SK-N-DZ (cell line): ENCODE measurements at regions not wholly inside any gene's neighbourhood (a gene's known extent, or its start where the extent isn't known, plus 50 kb on each side); places are given as distances from the start of the nearest gene placed in this dataset.

ENCODE experiments used
- DNase-seq: peaks from one replicate; pipeline ENCODE4 v3.0.0-alpha.2; 2015; ENCODE audit warnings: low spot score

DNA sequence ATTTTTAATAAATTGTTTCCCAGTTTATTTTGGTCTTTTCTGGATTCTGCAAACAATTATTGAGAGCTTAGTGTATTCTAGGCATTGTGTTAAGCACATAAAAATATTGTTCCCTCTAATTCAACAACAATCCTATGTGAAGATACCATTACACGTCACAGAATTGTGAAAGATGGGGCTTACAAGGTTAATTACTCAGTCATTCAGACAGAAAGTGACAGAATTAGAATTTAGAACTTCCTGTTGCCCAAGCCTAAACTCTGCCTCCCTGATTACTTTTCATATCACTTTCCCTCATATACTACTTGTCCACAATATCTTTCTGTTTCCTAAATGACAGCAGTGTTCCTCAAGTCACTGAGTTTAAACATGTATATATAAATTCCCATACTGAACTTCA lies 186.7 kb upstream of the VEGFC start:
- DNase-seq = no peak

DNA sequence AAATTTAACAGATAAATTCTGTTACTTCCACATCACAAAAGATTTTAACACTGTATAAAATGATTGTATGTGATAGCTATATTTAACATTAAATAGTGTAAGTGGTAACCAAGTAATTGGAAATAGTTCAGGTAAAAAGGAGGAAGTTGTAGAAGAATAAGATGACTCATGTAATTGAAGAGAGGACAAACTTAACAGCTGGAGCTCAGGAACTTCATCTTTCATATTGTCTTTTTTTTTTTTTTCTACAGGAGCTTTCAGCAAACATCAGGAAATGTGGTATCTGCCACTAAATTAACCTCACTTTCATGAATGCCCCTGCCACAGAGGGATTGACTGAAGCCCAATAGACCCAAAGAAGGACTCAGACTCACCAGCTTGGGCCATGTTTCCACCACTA lies 188.4 kb upstream of the VEGFC start:
- no peak for DNase-seq

DNA sequence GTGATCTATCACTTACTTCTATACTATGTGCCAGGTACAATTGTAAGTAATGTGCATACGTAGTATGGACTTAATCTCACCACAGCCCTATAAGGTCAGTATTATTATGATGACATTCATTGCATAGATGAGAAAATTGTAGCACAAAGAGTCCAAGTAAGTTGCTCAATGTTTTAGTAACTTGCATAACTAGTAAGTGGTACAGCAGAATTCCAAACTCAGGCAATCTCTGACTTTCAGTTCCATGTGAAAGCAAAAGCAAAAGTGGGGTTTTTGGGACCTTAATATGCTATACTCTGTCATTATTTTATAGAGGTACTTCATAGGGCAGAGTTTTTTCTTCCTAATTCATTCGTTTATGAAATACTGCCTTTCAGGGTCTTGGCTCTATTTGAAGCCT lies 188.8 kb upstream of the VEGFC start:
- DNase-seq = no peak

DNA sequence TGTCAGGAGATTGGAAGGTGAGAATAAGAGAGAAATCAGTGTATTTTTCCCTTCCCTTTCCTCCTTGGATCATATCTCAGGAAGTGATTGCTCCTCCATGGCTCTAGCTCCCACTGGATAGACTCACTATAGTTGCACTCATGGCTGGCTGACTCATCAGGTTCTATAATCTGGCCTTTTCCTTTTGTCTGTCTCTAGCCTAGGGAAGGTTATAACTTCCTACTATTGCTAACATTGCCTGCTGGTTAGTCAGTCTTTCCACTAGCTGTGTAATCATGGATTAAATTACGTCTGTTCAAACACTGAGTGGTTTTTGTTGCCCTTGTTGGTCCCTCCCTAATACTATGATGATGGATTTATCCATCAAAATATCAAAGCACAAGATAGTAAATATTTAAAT lies 195.5 kb upstream of the VEGFC start:
- DNase-seq = no peak

DNA sequence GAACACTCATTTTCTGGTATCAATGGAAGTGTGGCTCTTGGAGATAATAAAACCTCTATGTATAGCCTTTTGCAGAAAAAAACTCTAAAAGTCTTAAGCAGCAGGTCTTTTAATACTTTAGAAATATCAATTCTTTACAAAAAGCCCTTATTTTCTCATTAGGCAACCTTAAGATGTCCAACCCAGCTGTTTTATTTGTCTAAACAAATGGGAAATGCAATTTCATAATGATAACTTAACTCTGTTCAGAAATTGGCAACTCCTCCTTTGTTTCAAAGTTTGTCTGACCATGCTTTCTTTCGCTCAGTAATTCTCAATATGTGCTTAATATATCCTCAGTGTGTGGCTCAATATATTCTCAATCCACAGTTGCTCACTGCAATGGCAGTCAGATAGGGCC lies 196.5 kb upstream of the VEGFC start:
- DNase-seq = no peak

DNA sequence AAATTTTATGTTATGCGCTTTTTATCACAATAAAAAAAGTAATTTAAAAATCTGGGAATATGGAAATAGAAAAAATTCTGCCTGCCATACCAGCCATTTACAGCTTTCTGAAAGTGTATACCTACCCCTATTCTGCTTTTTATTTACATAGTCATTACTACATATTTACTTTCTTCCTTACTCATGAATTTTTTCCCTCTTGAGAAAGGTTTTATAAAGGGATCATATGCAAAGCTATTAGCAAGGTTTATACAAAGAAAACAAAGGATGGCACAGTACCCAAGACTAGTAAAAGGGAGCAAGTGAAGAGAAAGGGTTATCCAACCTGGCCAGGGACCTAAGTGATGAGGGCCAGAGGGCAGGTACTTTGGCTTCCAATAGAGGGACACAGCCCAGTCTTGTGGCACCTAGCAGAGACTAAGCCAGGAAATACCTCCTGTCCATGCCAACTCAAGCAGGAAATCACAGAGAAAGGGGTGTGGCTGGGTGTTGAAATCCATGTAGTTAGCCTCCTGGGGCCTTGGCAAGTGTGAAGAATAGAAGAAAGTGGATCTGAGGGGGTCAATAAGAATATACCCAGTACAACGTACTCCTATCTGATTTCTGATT lies 207.3 kb upstream of the VEGFC start:
- no peak for DNase-seq

DNA sequence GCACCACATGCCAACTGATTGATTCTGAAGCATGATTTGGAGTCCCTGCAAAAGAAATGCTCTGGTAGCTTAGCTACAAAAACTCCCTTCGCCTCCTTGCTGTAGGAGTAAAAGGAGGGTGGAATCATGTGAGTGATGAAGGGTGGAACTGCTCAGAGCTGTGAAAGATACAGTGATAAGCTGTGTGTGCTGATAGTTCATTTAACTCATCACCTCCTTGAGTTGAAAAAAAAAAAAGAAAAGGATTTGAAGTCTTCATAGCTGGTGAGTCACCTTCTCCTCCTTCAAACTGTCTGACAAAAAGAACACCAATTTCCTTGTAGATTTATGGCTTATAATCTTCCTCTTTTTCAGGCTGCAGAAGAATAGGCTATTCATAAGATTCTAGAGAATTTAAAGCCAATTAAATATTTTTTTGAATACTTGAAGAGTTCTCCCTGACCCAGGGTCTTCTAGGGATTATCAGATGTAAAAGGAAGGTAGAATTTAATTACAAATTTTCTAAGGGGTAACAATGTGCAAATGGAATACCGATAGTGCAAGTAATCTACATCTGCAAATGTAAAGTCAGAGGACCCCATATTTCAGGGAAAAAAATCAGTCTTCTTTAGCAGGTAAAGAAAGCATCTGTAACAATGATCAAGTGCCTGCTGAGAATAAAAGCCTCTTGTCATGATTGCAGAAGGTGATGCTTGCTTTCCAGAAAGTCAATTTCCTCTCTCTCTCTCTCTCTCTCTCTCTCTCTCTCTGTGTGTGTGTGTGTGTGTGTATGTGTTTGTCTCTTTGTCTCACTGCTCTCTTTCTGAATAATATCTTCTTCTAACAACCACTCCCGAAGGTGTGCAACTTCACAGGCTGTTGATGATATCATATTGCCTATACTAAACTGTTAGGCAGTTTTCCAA lies 208.8 kb upstream of the VEGFC start:
- DNase-seq = no peak

DNA sequence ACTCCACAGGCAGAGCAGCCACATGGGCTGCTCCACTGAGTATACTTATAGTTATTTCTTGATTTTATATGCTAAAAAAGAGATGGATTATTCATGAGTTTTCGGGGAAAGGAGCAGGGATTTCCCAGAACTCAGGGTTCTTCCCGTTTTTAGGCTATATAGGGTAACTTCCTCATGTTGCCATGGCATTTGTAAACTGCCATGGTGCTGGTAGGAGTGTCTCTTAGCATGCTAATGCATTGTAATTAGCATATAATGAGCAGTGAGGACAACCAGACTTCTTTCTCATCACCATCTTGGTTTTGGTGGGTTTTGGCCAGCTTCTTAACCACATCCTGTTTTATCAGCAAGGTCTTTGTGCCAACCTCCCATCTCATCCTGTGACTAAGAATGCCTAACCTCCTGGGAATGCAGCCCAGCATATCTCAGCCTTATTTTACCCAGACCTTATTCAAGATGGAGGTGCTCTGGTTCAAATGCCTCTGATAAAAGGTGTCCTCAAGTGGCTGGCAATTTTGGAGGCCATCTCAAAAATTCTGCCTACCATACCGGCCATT lies 213.0 kb upstream of the VEGFC start:
- no peak for DNase-seq

DNA sequence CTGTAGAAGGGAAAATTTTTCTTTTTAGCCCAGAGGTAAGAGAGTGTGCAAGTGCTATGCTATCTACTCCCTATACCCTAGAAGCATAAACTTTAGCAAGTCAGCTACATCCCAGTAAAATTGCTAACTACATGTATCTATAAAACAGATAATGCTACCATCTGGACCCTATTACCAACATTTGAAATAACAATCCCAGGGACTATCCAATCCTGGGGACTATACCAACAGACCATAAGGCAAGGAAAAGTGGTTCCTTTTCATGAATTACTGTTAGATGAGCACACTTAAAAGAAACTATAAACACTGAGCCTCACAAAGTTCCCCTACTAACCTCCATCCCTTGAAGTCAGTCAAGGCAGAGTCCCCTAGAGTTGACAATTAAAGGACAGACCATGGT lies 213.6 kb upstream of the VEGFC start:
- no peak for DNase-seq

DNA sequence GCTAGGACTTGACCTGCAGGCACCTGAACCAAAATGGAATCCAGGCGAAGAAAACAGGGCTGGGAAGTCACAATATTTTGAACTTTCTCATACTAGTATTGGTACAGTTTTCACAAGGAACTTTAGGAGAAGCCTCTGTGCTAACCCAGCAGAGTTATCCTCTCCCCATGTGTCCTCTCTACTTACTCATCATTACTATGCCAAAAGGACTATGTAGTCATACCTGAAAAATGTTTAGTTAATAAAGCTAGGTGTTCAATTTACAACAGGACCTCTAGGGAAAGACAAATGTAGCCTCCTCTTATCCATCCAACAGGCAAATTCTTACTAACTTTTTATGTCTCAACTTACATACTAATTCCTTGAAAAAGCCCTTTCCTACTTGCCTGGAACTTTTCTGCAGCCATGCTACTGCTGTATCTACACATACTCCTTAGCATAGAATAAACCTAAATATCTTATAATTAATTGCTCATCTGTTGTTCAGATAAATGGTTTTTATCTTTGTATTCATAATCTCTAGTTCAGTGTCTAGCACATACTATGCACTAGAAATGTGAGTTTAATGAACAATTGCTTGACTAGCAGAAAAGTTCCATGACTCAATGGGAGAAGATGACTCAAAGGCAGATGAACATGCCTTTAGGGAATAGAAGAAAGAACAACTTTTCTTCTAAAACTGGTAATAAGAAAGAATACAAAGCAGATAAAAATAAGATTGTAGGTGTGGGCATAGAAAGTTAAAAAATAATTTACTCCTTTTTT lies 215.5 kb upstream of the VEGFC start:
- no peak for DNase-seq

DNA sequence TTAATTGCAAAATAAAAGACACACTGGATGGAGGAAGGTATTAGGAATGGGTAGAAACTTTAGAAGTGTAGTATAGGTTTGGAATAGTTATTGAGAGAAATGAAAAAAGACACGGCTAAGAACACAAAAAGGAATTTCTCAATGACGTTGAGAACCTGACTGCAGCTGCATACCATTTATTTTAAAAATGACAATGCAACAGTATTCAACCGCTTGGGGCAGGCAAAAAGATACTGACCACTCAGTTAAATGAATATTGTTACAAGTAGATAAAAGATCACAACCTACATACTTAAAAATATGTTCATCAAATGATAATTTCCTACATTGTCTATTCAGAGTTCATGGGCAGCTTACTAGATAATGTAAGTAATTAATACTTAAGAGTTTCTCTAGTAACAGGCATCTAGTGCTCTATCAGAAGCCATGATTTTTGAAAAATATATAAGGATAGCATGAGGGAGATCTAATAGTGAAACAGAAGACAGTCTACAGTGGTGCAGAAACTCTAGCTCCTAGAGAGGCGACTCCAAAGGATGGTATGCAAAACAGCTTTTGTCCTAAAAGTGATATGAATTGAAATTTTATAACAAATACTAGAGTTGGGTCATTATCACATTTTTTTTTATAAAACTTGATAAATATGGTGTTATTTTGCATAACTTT lies 216.2 kb upstream of the VEGFC start:
- no peak for DNase-seq

DNA sequence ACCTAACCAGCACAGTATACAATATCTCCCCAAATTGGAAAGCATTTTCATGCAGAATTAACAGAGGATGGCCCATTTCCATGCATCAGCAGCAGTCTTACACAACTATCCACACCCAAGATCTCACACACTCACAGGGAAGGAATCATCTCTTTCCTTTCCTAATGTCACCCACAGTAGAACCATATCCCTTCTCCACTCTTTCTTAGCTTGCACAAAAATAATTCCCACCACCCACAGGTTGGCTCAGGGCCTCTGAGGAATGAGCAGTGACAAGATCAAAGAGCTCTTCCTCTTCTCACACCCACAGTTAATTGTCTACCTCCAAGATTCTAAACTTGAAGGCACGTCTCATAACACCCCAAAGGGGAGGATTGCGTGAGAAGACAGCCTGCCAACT lies 217.7 kb upstream of the VEGFC start:
- no peak for DNase-seq

DNA sequence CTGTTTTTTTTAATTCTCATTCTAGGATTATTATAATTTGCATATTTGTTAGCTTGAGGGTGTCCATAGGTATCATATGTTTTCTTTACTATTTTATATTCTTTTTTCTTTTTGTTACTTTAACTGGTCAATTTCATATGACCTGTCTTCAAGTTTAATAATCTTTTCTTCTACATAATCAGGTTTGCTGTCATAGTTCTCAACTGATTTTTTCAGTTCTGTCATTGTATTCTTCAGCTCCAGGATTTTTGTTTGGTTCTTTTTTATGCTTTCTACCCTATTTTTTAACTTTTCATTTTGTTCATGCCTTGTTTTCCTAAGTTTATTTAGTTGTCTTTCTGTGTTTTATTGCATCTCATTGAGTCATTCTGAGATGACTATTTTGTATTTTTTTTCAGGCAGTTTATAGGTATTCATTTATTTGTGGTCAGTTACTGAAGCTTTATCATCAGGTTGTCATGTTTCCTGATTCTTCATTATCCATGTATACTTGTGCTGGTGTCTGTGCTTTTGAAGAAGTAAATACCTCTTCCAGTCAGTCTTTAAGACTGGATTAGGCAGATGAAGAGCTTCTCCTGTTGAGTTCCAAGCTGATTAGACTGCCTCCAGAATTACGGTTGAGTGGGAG lies 220.3 kb upstream of the VEGFC start:
- no peak for DNase-seq

DNA sequence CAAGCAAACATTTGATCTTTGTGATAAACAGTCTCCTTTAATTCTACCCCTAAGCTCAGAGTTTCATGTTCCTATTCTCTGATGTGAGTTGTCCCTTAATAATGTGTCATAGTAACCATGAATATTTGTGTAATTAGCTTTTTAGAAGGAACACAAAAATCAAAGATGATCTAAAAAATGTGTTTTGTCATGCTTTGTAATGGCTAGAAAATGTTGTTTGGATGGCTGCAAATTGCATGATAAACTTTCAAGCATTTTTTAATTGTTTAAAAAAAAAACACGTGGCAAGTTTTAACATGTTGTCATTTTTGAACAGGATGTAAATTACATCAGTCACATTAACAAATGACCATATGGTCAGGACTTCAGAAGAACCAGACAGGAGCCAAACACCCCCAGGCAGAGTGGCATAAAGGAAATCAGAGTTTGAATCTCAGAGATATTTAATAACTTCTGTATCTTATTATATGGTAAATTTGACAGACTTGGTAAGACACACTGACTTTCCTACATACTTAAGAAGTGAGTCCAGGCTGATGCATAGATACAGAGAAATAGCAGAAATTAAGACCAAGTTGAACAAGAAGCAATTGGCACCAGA lies 223.9 kb upstream of the VEGFC start:
- no peak for DNase-seq

DNA sequence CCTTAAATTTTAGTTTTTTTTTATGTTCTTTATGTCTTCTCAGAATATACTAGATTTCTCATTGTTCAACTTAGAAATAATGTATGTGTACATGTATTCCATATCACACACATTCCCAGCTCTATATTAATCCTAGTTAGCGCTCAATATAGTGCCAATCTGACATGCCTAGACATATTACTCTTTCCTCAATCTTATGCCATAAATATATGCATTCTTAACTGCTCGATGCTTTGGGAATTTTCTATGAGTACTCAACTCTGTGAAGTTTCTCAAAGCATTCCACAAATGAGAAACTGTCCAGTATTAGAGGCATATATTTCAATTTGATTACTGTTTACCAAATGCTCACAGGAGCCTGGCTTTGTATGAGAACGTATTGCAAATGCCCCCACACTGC lies 231.2 kb upstream of the VEGFC start:
- DNase-seq = no peak

DNA sequence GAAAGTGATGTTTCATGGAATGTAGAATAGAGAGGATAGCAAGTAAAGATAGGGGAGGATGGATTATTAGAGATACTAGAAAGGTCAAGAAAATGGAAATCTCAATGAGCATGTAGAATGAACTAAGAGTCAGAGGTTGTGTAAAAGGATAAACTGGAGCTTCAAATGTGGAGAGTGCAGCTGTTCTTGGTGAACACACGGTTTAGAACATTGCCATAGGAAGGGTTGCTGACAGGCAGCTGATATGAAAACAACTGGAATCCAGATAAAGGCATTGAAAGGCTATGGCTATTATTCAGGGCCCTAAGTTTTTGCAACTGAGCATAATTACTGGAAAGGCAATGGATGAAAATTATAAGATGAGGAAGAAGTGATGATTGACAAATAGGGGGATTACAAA lies 239.6 kb upstream of the VEGFC start:
- no peak for DNase-seq

DNA sequence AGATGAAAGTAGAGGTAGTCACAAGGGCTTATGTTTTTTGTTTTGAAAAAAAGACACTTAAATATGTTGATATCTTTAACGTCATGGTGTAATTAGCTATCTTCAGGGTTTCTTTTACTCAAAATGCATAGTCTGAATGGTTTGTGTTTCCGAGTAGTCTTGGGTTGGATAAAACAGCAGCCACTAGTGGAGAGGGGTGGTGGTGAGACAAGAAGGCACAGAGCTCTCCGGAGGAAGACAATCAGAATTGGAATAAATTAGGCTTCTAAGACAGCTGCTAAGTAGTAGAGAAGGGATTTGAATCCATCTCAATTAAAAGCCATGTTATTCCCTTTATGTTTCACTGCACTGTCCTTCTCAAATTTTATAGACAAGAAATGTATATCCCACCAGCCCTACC lies 240.4 kb upstream of the VEGFC start:
- peak; percentile 2 for DNase-seq

DNA sequence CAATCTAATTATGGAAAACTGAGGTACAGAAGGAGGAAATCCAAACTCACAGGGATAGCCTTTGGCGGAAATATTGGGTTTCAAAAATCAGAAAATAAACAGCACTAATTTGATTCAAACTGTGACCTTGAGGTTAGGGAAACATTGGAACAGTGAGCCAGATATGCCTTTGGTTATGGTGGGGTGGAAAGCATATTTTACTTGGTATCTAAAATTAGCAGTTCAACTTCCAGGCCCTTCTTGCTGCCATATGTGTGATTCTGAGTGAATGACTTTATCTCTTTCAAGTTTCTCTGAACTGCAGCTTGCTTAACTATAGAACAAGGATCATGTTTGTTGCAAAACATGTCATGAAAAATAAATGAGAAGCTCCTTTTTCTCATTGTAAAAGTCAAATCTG lies 240.9 kb upstream of the VEGFC start:
- DNase-seq = peak; percentile 1

DNA sequence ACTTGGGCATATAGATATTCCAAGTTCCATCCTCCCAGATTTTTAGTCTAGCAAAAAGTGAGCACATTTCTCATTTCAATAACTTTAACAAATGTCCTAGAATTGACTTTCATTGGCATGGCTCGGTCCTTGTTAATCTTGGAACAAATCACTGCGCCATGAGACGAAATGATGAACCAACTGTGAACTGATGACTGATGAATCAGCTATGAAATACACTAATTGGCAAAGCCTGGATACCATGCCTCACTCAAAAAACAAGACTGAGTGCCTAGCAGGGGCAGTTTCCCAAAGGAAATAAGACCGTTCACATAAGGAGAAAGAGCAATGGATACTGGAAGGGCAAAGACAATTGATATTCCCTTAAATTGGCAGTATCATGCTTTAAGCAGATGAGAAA lies 248.6 kb upstream of the VEGFC start:
- DNase-seq = no peak

DNA sequence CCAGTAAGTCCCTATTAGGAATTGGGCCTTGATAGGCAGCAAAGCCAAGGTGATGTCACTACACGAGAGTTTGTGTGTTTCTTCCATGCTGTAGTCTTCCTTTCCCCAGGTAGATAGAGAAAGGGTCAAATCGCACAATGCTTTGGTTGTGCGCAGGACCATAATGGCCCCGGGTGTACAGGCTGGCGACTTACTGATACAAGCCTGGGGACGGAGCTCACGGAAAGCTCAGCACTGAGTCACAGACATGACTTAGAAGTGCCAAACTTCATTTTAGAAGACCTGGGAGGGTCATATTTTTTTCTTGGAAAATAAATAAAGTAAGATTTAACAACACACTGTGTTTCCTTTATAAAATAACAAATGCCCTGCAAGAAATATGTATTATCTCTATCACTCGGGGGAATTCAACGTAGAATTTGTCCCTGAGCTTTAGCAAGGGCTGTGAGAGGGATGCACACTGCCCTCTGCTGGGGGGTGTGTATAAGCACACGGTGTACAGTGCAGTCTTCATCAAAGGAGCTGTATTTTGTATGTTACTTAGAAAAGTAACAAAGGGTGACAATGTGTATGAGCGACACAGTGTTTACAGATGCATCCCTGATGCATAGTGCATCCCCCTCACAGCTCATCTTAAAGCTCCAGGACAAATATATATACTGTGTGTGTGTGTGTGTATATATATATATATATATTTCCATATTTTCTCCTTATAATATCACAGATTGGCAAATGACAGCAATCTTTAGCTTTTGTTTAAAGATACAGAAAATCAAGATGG lies 254.5 kb upstream of the VEGFC start:
- DNase-seq = peak; percentile 63
